Endodermal cell (in vitro differentiated cells): ENCODE measurements at regions not wholly inside any gene's neighbourhood (a gene's known extent, or its start where the extent isn't known, plus 50 kb on each side); places are given as distances from the start of the nearest gene placed in this dataset.

ENCODE experiments used
- DNase-seq: peaks from one replicate; pipeline ENCODE4 v3.0.0-alpha.2; 2017
- H3K27ac ChIP-seq: 2 replicates; pipeline ENCODE4 v1.5.1; 2013; ENCODE audit warnings: mild to moderate bottlenecking, low read depth, low read length, moderate library complexity
- H3K27me3 ChIP-seq: 2 replicates; pipeline ENCODE4 v1.6.1; 2013; ENCODE audit warnings: mild to moderate bottlenecking, low read length, moderate library complexity; ENCODE audit not compliant: insufficient read depth, control insufficient read depth, poor library complexity, severe bottlenecking
- H3K36me3 ChIP-seq: 2 replicates; pipeline ENCODE4 v1.7.0; 2013; ENCODE audit warnings: mild to moderate bottlenecking, low read length, moderate library complexity; ENCODE audit not compliant: control insufficient read depth, insufficient read depth
- H3K4me1 ChIP-seq: one replicate; pipeline ENCODE4 v1.7.0; 2013; ENCODE audit warnings: low read length; ENCODE audit not compliant: control insufficient read depth, insufficient read depth
- H3K4me3 ChIP-seq: 2 replicates; pipeline ENCODE4 v1.5.1; 2013; ENCODE audit warnings: mild to moderate bottlenecking, low read length, moderate library complexity
- H3K9ac ChIP-seq: 2 replicates; pipeline ENCODE4 v1.6.1; 2013; ENCODE audit warnings: mild to moderate bottlenecking, low read length, moderate library complexity; ENCODE audit not compliant: poor library complexity, severe bottlenecking; ENCODE audit errors: extremely low read depth
- H3K9me3 ChIP-seq: 2 replicates; pipeline ENCODE4 v1.6.1; 2013; ENCODE audit warnings: mild to moderate bottlenecking, low read length, moderate library complexity; ENCODE audit not compliant: control insufficient read depth
- H3K27ac Mint-ChIP-seq: 2 replicates; pipeline ENCODE4 v1.8.0; 2020; ENCODE audit warnings: mixed read lengths
- H3K27me3 Mint-ChIP-seq: 2 replicates; pipeline ENCODE4 v1.8.0; 2021; ENCODE audit warnings: mild to moderate bottlenecking, mixed read lengths; ENCODE audit not compliant: insufficient read depth
- H3K36me3 Mint-ChIP-seq: 2 replicates; pipeline ENCODE4 v1.8.0; 2020; ENCODE audit warnings: low read depth, mixed read lengths
- H3K4me1 Mint-ChIP-seq: 2 replicates; pipeline ENCODE4 v1.8.0; 2020; ENCODE audit warnings: mixed read lengths
- H3K4me3 Mint-ChIP-seq: 2 replicates; pipeline ENCODE4 v1.8.0; 2020; ENCODE audit warnings: mild to moderate bottlenecking, moderate library complexity, mixed read lengths
- H3K9me3 Mint-ChIP-seq: 2 replicates; pipeline ENCODE4 v1.8.0; 2020; ENCODE audit warnings: mild to moderate bottlenecking, mixed read lengths
- CTCF ChIP-seq: fragments of 200-600 bp; sonication (generic); conservative IDR thresholded peaks from 2 replicates; pipeline ENCODE4 v1.5.0; 2021; ENCODE audit warnings: antibody characterized with exemption, mild to moderate bottlenecking
- WGBS, 2 experiments: methylation state at CpG; one replicate each; pipeline versions ENCODE4 v1.1.5 to v1.1.7; 2013; ENCODE audit warnings: missing lambda C conversion rate in 2 of 2, mixed read lengths in 1 of 2; ENCODE audit not compliant: insufficient coverage in 1 of 2, insufficient read length in 1 of 2; 5-methylcytosine and 5-hydroxymethylcytosine counted together

- H3K9me3 ChIP-seq, result peaks cover 7% of the 10 kb centered on the region
- H3K4me3 ChIP-seq, result no peak overlapping the region
- TF ChIP-seq CTCF, result no peak
- no peaks in the 10 kb centered on the region for H3K36me3 ChIP-seq
- no peak overlapping the region for H3K9ac ChIP-seq
- Mint-ChIP-seq H3K27me3 (peaks cover 34% of the 10 kb centered on the region), H3K36me3 (no peaks in the 10 kb centered on the region), H3K9me3 (peaks cover 7% of the 10 kb centered on the region), H3K4me3 (no peak overlapping the region), H3K27ac (no peak overlapping the region), H3K4me1 (no peaks in the 10 kb centered on the region)
- H3K27ac ChIP-seq, result no peak overlapping the region
- H3K4me1 ChIP-seq, result no peaks in the 10 kb centered on the region
- no peak for DNase-seq
- 94 to 97% methylated on average over 10 of the region's 10 CpGs for WGBS, 2 experiments
- H3K27me3 ChIP-seq, result peaks cover under 1% of the 10 kb centered on the region
These were observed 427.4 kb downstream of the GATA3 start for GRCh38 chr10:8481718-8482504.

- Histone ChIP-seq H3K27me3 (peaks cover 16% of the 10 kb centered on the region), H3K36me3 (no peaks in the 10 kb centered on the region), H3K9me3 (no peaks in the 10 kb centered on the region), H3K9ac (no peak overlapping the region), H3K4me3 (no peak overlapping the region), H3K4me1 (no peaks in the 10 kb centered on the region), H3K27ac (no peak overlapping the region)
- H3K27ac Mint-ChIP-seq, result no peak overlapping the region
- peaks cover 6% of the 10 kb centered on the region for H3K4me1 Mint-ChIP-seq
- TF ChIP-seq CTCF, result no peak
- no peak for DNase-seq
- 89 to 92% methylated on average over 6 of the region's 6 CpGs for WGBS, 2 experiments
- H3K36me3 Mint-ChIP-seq, result no peaks in the 10 kb centered on the region
- peaks cover 44% of the 10 kb centered on the region for H3K27me3 Mint-ChIP-seq
- no peaks in the 10 kb centered on the region for H3K9me3 Mint-ChIP-seq
- H3K4me3 Mint-ChIP-seq, result no peak overlapping the region
These were observed 430.5 kb downstream of the GATA3 start for GRCh38 chr10:8485032-8485431.

GRCh38 chr10:8487346-8487745 is 432.9 kb downstream of the GATA3 start:
- TF ChIP-seq CTCF, result no peak
- Mint-ChIP-seq H3K27me3 (peaks cover 47% of the 10 kb centered on the region), H3K36me3 (no peaks in the 10 kb centered on the region), H3K4me3 (no peak overlapping the region), H3K9me3 (peaks cover 2% of the 10 kb centered on the region), H3K27ac (no peak overlapping the region), H3K4me1 (peaks cover 7% of the 10 kb centered on the region)
- Histone ChIP-seq H3K4me3 (no peak overlapping the region), H3K9me3 (no peaks in the 10 kb centered on the region), H3K27ac (no peak overlapping the region), H3K27me3 (peaks cover 32% of the 10 kb centered on the region), H3K36me3 (no peaks in the 10 kb centered on the region), H3K4me1 (no peaks in the 10 kb centered on the region), H3K9ac (no peak overlapping the region)
- 77 to 84% methylated on average over 5 to 7 of the region's 7 CpGs for WGBS, 2 experiments
- DNase-seq, result no peak
